Epithelial cell of proximal tubule (primary cell): ENCODE measurements at regions not wholly inside any gene's neighbourhood (a gene's known extent, or its start where the extent isn't known, plus 50 kb on each side); places are given as distances from the start of the nearest gene placed in this dataset.
"Not testable (repeated sequence)": the region's sequence is repeated elsewhere in the genome, so short reads cannot be mapped to it uniquely, and the experiment has no call there.

Source experiments
- DNase-seq: peaks from one replicate; pipeline ENCODE4 v3.0.0-alpha.2; 2011; ENCODE audit warnings: low read depth
- H3K4me3 ChIP-seq: 2 replicates; pipeline ENCODE4 v1.5.1; 2011; ENCODE audit warnings: low read depth, mild to moderate bottlenecking, low read length

- not testable (repeated sequence) for H3K4me3 ChIP-seq, DNase-seq
These were observed 52.9 kb downstream of the CDY2B start for GRCh38 chrY:17827155-17827554.

GRCh38 chrY:17819700-17820099 lies 60.3 kb downstream of the CDY2B start:
- H3K4me3 ChIP-seq, DNase-seq: not testable (repeated sequence)

GRCh38 chrY:17819025-17819646 lies 60.9 kb downstream of the CDY2B start:
- H3K4me3 ChIP-seq, DNase-seq: not testable (repeated sequence)

GRCh38 chrY:17817076-17818068 lies 62.6 kb downstream of the CDY2B start:
- not testable (repeated sequence) for H3K4me3 ChIP-seq, DNase-seq

- not testable (repeated sequence) for H3K4me3 ChIP-seq, DNase-seq
These were observed 67.4 kb downstream of the CDY2B start for GRCh38 chrY:17812664-17813063.

- not testable (repeated sequence) for H3K4me3 ChIP-seq, DNase-seq
These were observed 80.1 kb downstream of the CDY2B start for GRCh38 chrY:17799915-17800314.

- not testable (repeated sequence) for H3K4me3 ChIP-seq, DNase-seq
These were observed 92.8 kb downstream of the CDY2B start for GRCh38 chrY:17787214-17787613.

- not testable (repeated sequence) for DNase-seq, H3K4me3 ChIP-seq
These were observed 113.9 kb downstream of the CDY2B start for GRCh38 chrY:17766000-17766699.

GRCh38 chrY:17759213-17759612 lies 120.8 kb downstream of the CDY2B start:
- not testable (repeated sequence) for H3K4me3 ChIP-seq, DNase-seq

- DNase-seq, H3K4me3 ChIP-seq: not testable (repeated sequence)
These were observed 127.0 kb downstream of the CDY2B start for GRCh38 chrY:17752887-17753497.

- DNase-seq, H3K4me3 ChIP-seq: not testable (repeated sequence)
These were observed 140.2 kb downstream of the CDY2B start for GRCh38 chrY:17739852-17740251.

GRCh38 chrY:17729474-17729873 lies 150.5 kb downstream of the CDY2B start:
- H3K4me3 ChIP-seq, DNase-seq: not testable (repeated sequence)

- DNase-seq, H3K4me3 ChIP-seq: not testable (repeated sequence)
These were observed 163.5 kb downstream of the CDY2B start for GRCh38 chrY:17716329-17717043.

- not testable (repeated sequence) for H3K4me3 ChIP-seq, DNase-seq
These were observed 212.0 kb downstream of the CDY2B start for GRCh38 chrY:17668037-17668436.

GRCh38 chrY:17643052-17643451 lies 237.0 kb downstream of the CDY2B start:
- H3K4me3 ChIP-seq = not testable (repeated sequence)

GRCh38 chrY:17634484-17634883 lies 245.5 kb downstream of the CDY2B start:
- not testable (repeated sequence) for DNase-seq, H3K4me3 ChIP-seq

More at GRCh38 chrY:17643052-17643451, 237.0 kb downstream of the CDY2B start:
- DNase-seq = not testable (repeated sequence)

GRCh38 chrY:17611256-17611655 lies 268.8 kb downstream of the CDY2B start:
- H3K4me3 ChIP-seq, DNase-seq: not testable (repeated sequence)

- H3K4me3 ChIP-seq, DNase-seq: not testable (repeated sequence)
These were observed 269.4 kb downstream of the CDY2B start for GRCh38 chrY:17610649-17611048.
